Naive thymus-derived CD4-positive, alpha-beta T cell (primary cell): ENCODE measurements at regions not wholly inside any gene's neighbourhood (a gene's known extent, or its start where the extent isn't known, plus 50 kb on each side); places are given as distances from the start of the nearest gene placed in this dataset.

ENCODE experiments used
- ATAC-seq: fragments of 150-1000 bp; cut with Tn5 transposase; 2 replicates; pipeline ENCODE4 v1.10.0; 2021; ENCODE audit warnings: mild to moderate bottlenecking, moderate library complexity
- CTCF ChIA-PET: fragments of 350-600 bp; sonication (Branson Sonifier 250); formaldehyde crosslinking; loops from one replicate; lab custom pipeline; 2021; ENCODE audit warnings: antibody characterized with exemption; lab: Charles Lee
- POLR2A ChIA-PET: fragments of 350-600 bp; sonication (Branson Sonifier 250); formaldehyde crosslinking; loops from one replicate; lab custom pipeline; 2021; ENCODE audit warnings: antibody characterized with exemption, inconsistent platforms; lab: Charles Lee
- DNase-seq, 9 donors: peaks; one replicate each; pipeline versions ENCODE4 v3.0.0 to v3.0.0-alpha.2; 2020 to 2022; ENCODE audit warnings: mixed read lengths in 1 of 9
- H3K27ac ChIP-seq: one replicate; pipeline ENCODE4 v1.7.0; 2013; ENCODE audit warnings: mild to moderate bottlenecking, low read depth, low read length, moderate library complexity
- H3K27me3 ChIP-seq, 2 donors: one replicate each; pipeline ENCODE4 v1.7.0; 2013; ENCODE audit warnings: low read length in 2 of 2, mild to moderate bottlenecking in 2 of 2, moderate library complexity in 2 of 2; ENCODE audit not compliant: control insufficient read depth in 2 of 2, insufficient read depth in 2 of 2
- H3K36me3 ChIP-seq, 3 experiments: 1 replicate in 2 of 3; 2 replicates in 1 of 3; pipeline ENCODE4 v1.7.0; 2013; ENCODE audit warnings: low read length in 3 of 3, mild to moderate bottlenecking in 3 of 3, moderate library complexity in 1 of 3; ENCODE audit not compliant: insufficient read depth in 3 of 3, control insufficient read depth in 2 of 3
- H3K4me1 ChIP-seq, 2 donors: one replicate each; pipeline ENCODE4 v1.7.0; 2013; ENCODE audit warnings: low read length in 2 of 2, mild to moderate bottlenecking in 2 of 2, moderate library complexity in 1 of 2; ENCODE audit not compliant: control insufficient read depth in 2 of 2, insufficient read depth in 2 of 2
- H3K4me3 ChIP-seq: 2 replicates; pipeline ENCODE4 v1.7.0; 2013; ENCODE audit warnings: mild to moderate bottlenecking, low read length
- H3K9me3 ChIP-seq, 3 experiments: 1 replicate in 2 of 3; 2 replicates in 1 of 3; pipeline ENCODE4 v1.7.0; 2013; ENCODE audit warnings: low read length in 3 of 3; ENCODE audit not compliant: control insufficient read depth in 2 of 3
- H3K27ac Mint-ChIP-seq, 9 donors: one replicate each; pipeline ENCODE4 v1.8.0; 2020 to 2022; ENCODE audit warnings: mixed read lengths in 9 of 9, mild to moderate bottlenecking in 8 of 9, moderate library complexity in 5 of 9, inconsistent platforms in 2 of 9
- H3K27me3 Mint-ChIP-seq, 5 donors: one replicate each; pipeline ENCODE4 v1.8.0; 2021 to 2022; ENCODE audit warnings: mixed read lengths in 5 of 5, mild to moderate bottlenecking in 1 of 5
- H3K36me3 Mint-ChIP-seq, 5 donors: one replicate each; pipeline ENCODE4 v1.8.0; 2020 to 2022; ENCODE audit warnings: mixed read lengths in 5 of 5, mild to moderate bottlenecking in 3 of 5, inconsistent platforms in 1 of 5
- H3K4me1 Mint-ChIP-seq, 7 donors: one replicate each; pipeline ENCODE4 v1.8.0; 2020 to 2022; ENCODE audit warnings: mixed read lengths in 7 of 7, mild to moderate bottlenecking in 3 of 7, inconsistent platforms in 1 of 7
- H3K4me3 Mint-ChIP-seq, 10 donors: one replicate each; pipeline ENCODE4 v1.8.0; 2020 to 2022; ENCODE audit warnings: mild to moderate bottlenecking in 10 of 10, mixed read lengths in 10 of 10, moderate library complexity in 6 of 10, inconsistent platforms in 2 of 10
- H3K9me3 Mint-ChIP-seq, 11 donors: one replicate each; pipeline ENCODE4 v1.8.0; 2020 to 2022; ENCODE audit warnings: mixed read lengths in 11 of 11, mild to moderate bottlenecking in 4 of 11, inconsistent platforms in 1 of 11, moderate library complexity in 1 of 11
- intact Hi-C, 2 donors: fragments of 100-400 bp; cut with micrococcal nuclease; formaldehyde crosslinking; loops; one replicate each; pipeline ENCODE4 v1.15.1; 2023

- H3K9me3 ChIP-seq = no peaks in the 10 kb centered on the region
- no peak for DNase-seq
These were observed 131.1 kb upstream of the TTC29 start for GRCh38 chr4:147076728-147077127.

GRCh38 chr4:147078362-147078761 is 132.7 kb upstream of the TTC29 start:
- no peaks in the 10 kb centered on the region for H3K4me1 ChIP-seq
- no peak overlapping the region for H3K27ac Mint-ChIP-seq
- H3K4me3 ChIP-seq = no peak overlapping the region
- H3K9me3 Mint-ChIP-seq = peaks cover 0 to 5% (median 1%) of the 10 kb centered on the region in 11 donors
- no peak overlapping the region for H3K4me3 Mint-ChIP-seq
- no peak for DNase-seq
- ChIA-PET POLR2A (no interaction called here), CTCF (no interaction called here)
- H3K4me1 Mint-ChIP-seq = no peaks in the 10 kb centered on the region
- H3K27ac ChIP-seq = no peak overlapping the region
- ATAC-seq = no peak
- no peaks in the 10 kb centered on the region for H3K36me3 Mint-ChIP-seq
- H3K36me3 ChIP-seq = no peaks in the 10 kb centered on the region
- intact Hi-C loops = no loop called here
- H3K27me3 ChIP-seq = no peaks in the 10 kb centered on the region
- H3K27me3 Mint-ChIP-seq = peaks cover 2 to 22% (median 13%) of the 10 kb centered on the region in 5 donors
- H3K9me3 ChIP-seq = no peaks in the 10 kb centered on the region

More at GRCh38 chr4:147076728-147077127, 131.1 kb upstream of the TTC29 start:
- H3K9me3 Mint-ChIP-seq = peaks cover 0 to 16% (median 6%) of the 10 kb centered on the region in 11 donors
- no peak overlapping the region for H3K4me3 Mint-ChIP-seq
- no peak overlapping the region for H3K27ac Mint-ChIP-seq
- H3K27me3 Mint-ChIP-seq = peaks cover 2 to 28% (median 16%) of the 10 kb centered on the region in 5 donors
- no peaks in the 10 kb centered on the region for H3K4me1 Mint-ChIP-seq
- H3K36me3 ChIP-seq = no peaks in the 10 kb centered on the region
- peaks cover 0 to 3% (median 0%) of the 10 kb centered on the region in 5 donors for H3K36me3 Mint-ChIP-seq
- ChIA-PET CTCF (interaction anchor here (1.1 kb wide), 1 partner anchor 20 kb away, joined by 3 read pairs; no protein-coding TSS in a partner anchor), POLR2A (no interaction called here)
- ATAC-seq = no peak
- intact Hi-C loops = no loop called here
- no peaks in the 10 kb centered on the region for H3K27me3 ChIP-seq
- H3K4me1 ChIP-seq = no peaks in the 10 kb centered on the region
- no peak overlapping the region for H3K27ac ChIP-seq
- no peak overlapping the region for H3K4me3 ChIP-seq

- no peaks in the 10 kb centered on the region for H3K27me3 ChIP-seq
- H3K9me3 ChIP-seq = no peaks in the 10 kb centered on the region
- no peaks in the 10 kb centered on the region for H3K36me3 ChIP-seq
- no peak for ATAC-seq
- CTCF ChIA-PET = no interaction called here
- H3K27ac ChIP-seq = no peak overlapping the region
- POLR2A ChIA-PET = no interaction called here
- Mint-ChIP-seq H3K36me3 (no peaks in the 10 kb centered on the region), H3K4me1 (no peaks in the 10 kb centered on the region), H3K4me3 (no peak overlapping the region), H3K27ac (no peak overlapping the region), H3K27me3 (peaks cover 0 to 18% (median 10%) of the 10 kb centered on the region in 5 donors), H3K9me3 (peaks cover 0 to under 1% (median 0%) of the 10 kb centered on the region in 11 donors)
- DNase-seq = no peak
- H3K4me3 ChIP-seq = no peak overlapping the region
- intact Hi-C loops = no loop called here
- no peaks in the 10 kb centered on the region for H3K4me1 ChIP-seq
These were observed 133.4 kb upstream of the TTC29 start for GRCh38 chr4:147078875-147079658.

GRCh38 chr4:147084861-147085260 is 139.2 kb upstream of the TTC29 start:
- Mint-ChIP-seq H3K27me3 (peaks cover 0 to 28% (median 20%) of the 10 kb centered on the region in 5 donors), H3K36me3 (no peaks in the 10 kb centered on the region), H3K4me1 (no peaks in the 10 kb centered on the region), H3K4me3 (no peak overlapping the region), H3K27ac (no peak overlapping the region), H3K9me3 (no peaks in the 10 kb centered on the region)
- Histone ChIP-seq H3K4me1 (no peaks in the 10 kb centered on the region), H3K36me3 (no peaks in the 10 kb centered on the region), H3K27me3 (no peaks in the 10 kb centered on the region), H3K9me3 (no peaks in the 10 kb centered on the region), H3K27ac (no peak overlapping the region), H3K4me3 (no peak overlapping the region)
- DNase-seq (no peak), ATAC-seq (no peak)
- CTCF ChIA-PET = no interaction called here
- intact Hi-C loops = no loop called here
- POLR2A ChIA-PET = no interaction called here

- Mint-ChIP-seq H3K4me1 (no peaks in the 10 kb centered on the region), H3K27ac (no peak overlapping the region), H3K9me3 (no peaks in the 10 kb centered on the region), H3K36me3 (no peaks in the 10 kb centered on the region), H3K4me3 (no peak overlapping the region), H3K27me3 (peaks cover 2 to 31% (median 25%) of the 10 kb centered on the region in 5 donors)
- intact Hi-C loops = no loop called here
- ATAC-seq = no peak
- POLR2A ChIA-PET = no interaction called here
- Histone ChIP-seq H3K9me3 (no peaks in the 10 kb centered on the region), H3K27ac (no peak overlapping the region), H3K36me3 (no peaks in the 10 kb centered on the region), H3K27me3 (no peaks in the 10 kb centered on the region), H3K4me3 (no peak overlapping the region), H3K4me1 (no peaks in the 10 kb centered on the region)
- DNase-seq = no peak
- CTCF ChIA-PET = no interaction called here
These were observed 140.1 kb upstream of the TTC29 start for GRCh38 chr4:147085781-147086180.

GRCh38 chr4:147088146-147088545 is 142.5 kb upstream of the TTC29 start:
- no peaks in the 10 kb centered on the region for H3K9me3 Mint-ChIP-seq
- no peaks in the 10 kb centered on the region for H3K36me3 Mint-ChIP-seq
- H3K4me1 Mint-ChIP-seq = no peaks in the 10 kb centered on the region
- no peak overlapping the region for H3K27ac Mint-ChIP-seq
- Histone ChIP-seq H3K4me1 (no peaks in the 10 kb centered on the region), H3K4me3 (no peak overlapping the region), H3K36me3 (no peaks in the 10 kb centered on the region), H3K27me3 (no peaks in the 10 kb centered on the region), H3K27ac (no peak overlapping the region), H3K9me3 (no peaks in the 10 kb centered on the region)
- DNase-seq (no peak), ATAC-seq (no peak)
- intact Hi-C loops = no loop called here
- CTCF ChIA-PET = no interaction called here
- no peak overlapping the region for H3K4me3 Mint-ChIP-seq
- POLR2A ChIA-PET = no interaction called here
- H3K27me3 Mint-ChIP-seq = peaks cover 2 to 35% (median 29%) of the 10 kb centered on the region in 5 donors

- Mint-ChIP-seq H3K27me3 (peaks cover 5 to 35% (median 31%) of the 10 kb centered on the region in 5 donors), H3K4me1 (no peaks in the 10 kb centered on the region), H3K4me3 (no peak overlapping the region), H3K9me3 (no peaks in the 10 kb centered on the region), H3K36me3 (no peaks in the 10 kb centered on the region), H3K27ac (no peak overlapping the region)
- ChIA-PET POLR2A (no interaction called here), CTCF (no interaction called here)
- ATAC-seq = no peak
- intact Hi-C loops = loop anchor here in 1 of 2 donors (10.0 kb wide), 2 partner anchors 176 to 1136 kb away; no protein-coding TSS in a partner anchor
- Histone ChIP-seq H3K4me1 (no peaks in the 10 kb centered on the region), H3K27ac (no peak overlapping the region), H3K27me3 (no peaks in the 10 kb centered on the region), H3K36me3 (no peaks in the 10 kb centered on the region), H3K9me3 (no peaks in the 10 kb centered on the region), H3K4me3 (no peak overlapping the region)
- DNase-seq = no peak
These were observed 144.8 kb upstream of the TTC29 start for GRCh38 chr4:147090486-147090885.
